SK-N-SH (cell line): ENCODE measurements at regions not wholly inside any gene's neighbourhood (a gene's known extent, or its start where the extent isn't known, plus 50 kb on each side); places are given as distances from the start of the nearest gene placed in this dataset.

Experiments used
- CTCF ChIA-PET: fragments of 300-600, 350-600 bp; formaldehyde crosslinking; extraction: SDS; loops from one replicate; lab custom pipeline; 2021; lab: Yijun Ruan, JAX
- POLR2A ChIA-PET: fragments of 350-600 bp; sonication (Branson Sonifier 250); formaldehyde crosslinking; extraction: SDS; loops from one replicate; lab custom pipeline; 2020; ENCODE audit warnings: antibody characterized with exemption, inconsistent platforms; lab: Yijun Ruan, JAX
- DNase-seq: peaks from one replicate; pipeline ENCODE4 v3.0.0; 2012
- H2AFZ ChIP-seq: fragments of 200-600 bp; sonication (generic); 2 replicates; pipeline ENCODE4 v1.8.1; 2016; ENCODE audit warnings: antibody characterized with exemption, mild to moderate bottlenecking, low read depth
- H3F3A ChIP-seq: fragments of 200-600 bp; sonication (generic); replicated peaks from 2 replicates; pipeline ENCODE3; 2016; ENCODE audit warnings: antibody characterized with exemption, mild to moderate bottlenecking; ENCODE audit not compliant: insufficient read depth
- H3K27ac ChIP-seq, 2 experiments: fragments of 200-500 bp in 1 of 2; fragments of 200-600 bp in 1 of 2; sonication (Bioruptor generic) in 1 of 2; sonication (generic), shearing (Covaris generic) in 1 of 2; 2 replicates each; pipeline versions ENCODE4 v1.5.1 to v1.6.1; 2014 to 2016; ENCODE audit warnings: low read depth in 2 of 2, inconsistent platforms in 1 of 2, low read length in 1 of 2, mild to moderate bottlenecking in 1 of 2, mixed read lengths in 1 of 2
- H3K27me3 ChIP-seq: fragments of 200-600 bp; sonication (generic), shearing (Covaris generic); 2 replicates; pipeline ENCODE4 v1.6.1; 2016; ENCODE audit warnings: mixed run types; ENCODE audit not compliant: insufficient read depth
- H3K36me3 ChIP-seq, 2 experiments: fragments of 200-500 bp in 1 of 2; fragments of 200-600 bp in 1 of 2; sonication (Bioruptor generic) in 1 of 2; sonication (generic) in 1 of 2; replicated peaks in 1 of 2; 2 replicates each; pipeline versions ENCODE3 to v1.5.1; 2014 to 2016; ENCODE audit warnings: low read length in 1 of 2, mild to moderate bottlenecking in 1 of 2; ENCODE audit not compliant: insufficient read depth in 2 of 2, control insufficient read depth in 1 of 2
- H3K4me1 ChIP-seq, 2 experiments: fragments of 200-500 bp in 1 of 2; fragments of 200-600 bp in 1 of 2; sonication (Bioruptor generic) in 1 of 2; sonication (generic), shearing (Covaris generic) in 1 of 2; 2 replicates each; pipeline versions ENCODE4 v1.5.1 to v1.6.1; 2014 to 2016; ENCODE audit warnings: low read depth in 1 of 2, low read length in 1 of 2, mixed run types in 1 of 2; ENCODE audit not compliant: insufficient read depth in 2 of 2, control insufficient read depth in 1 of 2
- H3K4me2 ChIP-seq: fragments of 200-600 bp; sonication (generic), shearing (Covaris generic); 2 replicates; pipeline ENCODE4 v1.6.1; 2017; ENCODE audit warnings: mixed run types
- H3K4me3 ChIP-seq, 2 experiments: fragments of 200-500 bp in 1 of 2; fragments of 200-600 bp in 1 of 2; sonication (Bioruptor generic) in 1 of 2; sonication (generic), shearing (Covaris generic) in 1 of 2; 2 replicates each; pipeline versions ENCODE4 v1.5.1 to v1.8.1; 2014 to 2016; ENCODE audit warnings: low read depth in 2 of 2, inconsistent platforms in 1 of 2, low read length in 1 of 2, mild to moderate bottlenecking in 1 of 2, mixed read lengths in 1 of 2, moderate library complexity in 1 of 2
- H3K79me2 ChIP-seq: fragments of 200-600 bp; sonication (generic); 2 replicates; pipeline ENCODE4 v1.8.1; 2017; ENCODE audit warnings: mild to moderate bottlenecking; ENCODE audit not compliant: insufficient read depth
- H3K9ac ChIP-seq: fragments of 200-600 bp; sonication (generic); 2 replicates; pipeline ENCODE4 v1.6.1; 2017; ENCODE audit warnings: mixed run types
- H3K9me2 ChIP-seq: fragments of 200-600 bp; sonication (generic); 2 replicates; pipeline ENCODE4 v1.6.1; 2017; ENCODE audit warnings: mixed run types
- H3K9me3 ChIP-seq: fragments of 200-600 bp; sonication (generic); 2 replicates; pipeline ENCODE4 v1.6.1; 2017; ENCODE audit warnings: mixed run types, mild to moderate bottlenecking, moderate library complexity
- H4K20me1 ChIP-seq: fragments of 200-600 bp; sonication (generic); 2 replicates; pipeline ENCODE4 v1.6.1; 2017; ENCODE audit warnings: mild to moderate bottlenecking, mixed run types; ENCODE audit not compliant: insufficient read depth
- CHD2 ChIP-seq: fragments of 150-350 bp; IDR thresholded peaks from 2 replicates; pipeline ENCODE4 v1.6.1; 2018; ENCODE audit warnings: low read length; ENCODE audit not compliant: partially characterized antibody
- CTCF ChIP-seq: fragments of 200-600 bp; sonication (generic); IDR thresholded peaks from 2 replicates; pipeline ENCODE4 v1.6.1; 2017; ENCODE audit warnings: antibody characterized with exemption, mild to moderate bottlenecking, moderate library complexity
- ELF1 ChIP-seq: IDR thresholded peaks from 2 replicates; pipeline ENCODE4 v1.4.0; 2012
- EZH2phosphoT487 ChIP-seq: fragments of 200-600 bp; sonication (generic); IDR thresholded peaks from 2 replicates; pipeline ENCODE4 v1.6.1; 2017; ENCODE audit warnings: low read depth, mixed run types, mild to moderate bottlenecking, antibody characterized with exemption, moderate library complexity, borderline replicate concordance
- FOSL2 ChIP-seq: IDR thresholded peaks from 2 replicates; pipeline ENCODE4 v1.4.0; 2012; ENCODE audit warnings: low read depth, mild to moderate bottlenecking, moderate library complexity, borderline replicate concordance
- FOXM1 ChIP-seq: IDR thresholded peaks from 2 replicates; pipeline ENCODE4 v1.4.0; 2012; ENCODE audit warnings: low read depth, mild to moderate bottlenecking
- JUND ChIP-seq: IDR thresholded peaks from 2 replicates; pipeline ENCODE4 v1.4.0; 2012
- MAX ChIP-seq: IDR thresholded peaks from 2 replicates; pipeline ENCODE4 v1.4.0; 2012; ENCODE audit warnings: low read depth
- MEF2A ChIP-seq: IDR thresholded peaks from 2 replicates; pipeline ENCODE4 v1.4.0; 2012; ENCODE audit warnings: low read depth, borderline replicate concordance
- NRF1 ChIP-seq: IDR thresholded peaks from 2 replicates; pipeline ENCODE4 v1.6.1; 2012; ENCODE audit warnings: low read depth, mild to moderate bottlenecking, low read length
- RAD21 ChIP-seq: IDR thresholded peaks from 2 replicates; pipeline ENCODE4 v1.6.1; 2012; ENCODE audit warnings: mild to moderate bottlenecking, low read length
- RCOR1 ChIP-seq: fragments of 150-350 bp; IDR thresholded peaks from 2 replicates; pipeline ENCODE4 v1.6.1; 2017; ENCODE audit warnings: antibody characterized with exemption, low read length
- RFX5 ChIP-seq: IDR thresholded peaks from 2 replicates; pipeline ENCODE4 v1.6.1; 2012; ENCODE audit warnings: mild to moderate bottlenecking, improper control_type of control experiment, low read length
- RXRA ChIP-seq: IDR thresholded peaks from 2 replicates; pipeline ENCODE4 v1.4.0; 2012; ENCODE audit warnings: low read depth, mild to moderate bottlenecking, borderline replicate concordance
- SIN3A ChIP-seq: IDR thresholded peaks from 2 replicates; pipeline ENCODE4 v1.6.1; 2012; ENCODE audit warnings: low read depth, mild to moderate bottlenecking, low read length, moderate library complexity, borderline replicate concordance
- USF1 ChIP-seq: IDR thresholded peaks from 2 replicates; pipeline ENCODE4 v1.4.0; 2012; ENCODE audit warnings: low read depth, borderline replicate concordance
- YY1 ChIP-seq: IDR thresholded peaks from 2 replicates; pipeline ENCODE4 v1.4.0; 2012; ENCODE audit warnings: low read depth, mild to moderate bottlenecking
- WGBS: methylation state at CpG from one replicate; pipeline ENCODE4 v1.1.6; 2017; ENCODE audit warnings: low lambda C conversion rate; 5-methylcytosine and 5-hydroxymethylcytosine counted together
- TF ChIP-seq, protein P1 (sequence below): IDR thresholded peaks from 2 replicates; pipeline ENCODE4; 2012
- TF ChIP-seq, protein P2 (sequence below): IDR thresholded peaks from 2 replicates; pipeline ENCODE4 v1.6.1; 2012; ENCODE audit warnings: mild to moderate bottlenecking, low read depth, low read length, moderate library complexity

DNA sequence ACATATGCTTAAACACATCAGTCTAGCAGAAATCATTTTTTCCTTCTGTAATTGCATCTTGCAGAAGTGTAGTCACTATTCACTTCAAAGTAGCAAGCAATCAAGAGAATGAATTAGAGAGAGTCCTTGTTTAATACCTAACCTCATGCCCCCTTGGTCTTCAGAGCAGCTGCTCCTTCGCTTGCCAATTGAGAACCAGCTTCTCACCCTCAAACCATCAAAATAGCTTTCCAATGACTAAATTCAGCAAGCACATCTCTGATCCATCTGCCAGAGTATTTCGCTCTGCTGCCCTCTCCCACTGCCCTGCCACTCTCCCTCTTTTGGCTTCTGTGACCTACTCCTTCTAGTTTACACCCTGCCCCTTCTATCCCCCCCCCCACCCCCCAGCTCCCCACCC lies 120.7 kb upstream of the AGAP1 start:
- no peak overlapping the region for H3K4me3 ChIP-seq
- no peaks in the 10 kb centered on the region for H3K4me1 ChIP-seq
- no peaks in the 10 kb centered on the region for H4K20me1 ChIP-seq
- H3K9me3 ChIP-seq = no peaks in the 10 kb centered on the region
- H3K27me3 ChIP-seq = peaks cover 4% of the 10 kb centered on the region; the same call in 1 of the 2 replicates
- 39% methylated on average over 2 of the region's 2 CpGs for WGBS
- DNase-seq = no peak
- POLR2A ChIA-PET = no interaction called here
- TF ChIP-seq MAX (no peak), YY1 (no peak), NRF1 (no peak), RAD21 (no peak), MEF2A (no peak), CHD2 (no peak), RXRA (no peak), JUND (no peak), RCOR1 (no peak), EZH2phosphoT487 (no peak), RFX5 (no peak)
- TF ChIP-seq, protein P1, sequence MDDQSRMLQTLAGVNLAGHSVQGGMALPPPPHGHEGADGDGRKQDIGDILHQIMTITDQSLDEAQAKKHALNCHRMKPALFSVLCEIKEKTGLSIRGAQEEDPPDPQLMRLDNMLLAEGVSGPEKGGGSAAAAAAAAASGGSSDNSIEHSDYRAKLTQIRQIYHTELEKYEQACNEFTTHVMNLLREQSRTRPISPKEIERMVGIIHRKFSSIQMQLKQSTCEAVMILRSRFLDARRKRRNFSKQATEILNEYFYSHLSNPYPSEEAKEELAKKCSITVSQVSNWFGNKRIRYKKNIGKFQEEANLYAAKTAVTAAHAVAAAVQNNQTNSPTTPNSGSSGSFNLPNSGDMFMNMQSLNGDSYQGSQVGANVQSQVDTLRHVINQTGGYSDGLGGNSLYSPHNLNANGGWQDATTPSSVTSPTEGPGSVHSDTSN = no peak
- TF ChIP-seq, protein P2, sequence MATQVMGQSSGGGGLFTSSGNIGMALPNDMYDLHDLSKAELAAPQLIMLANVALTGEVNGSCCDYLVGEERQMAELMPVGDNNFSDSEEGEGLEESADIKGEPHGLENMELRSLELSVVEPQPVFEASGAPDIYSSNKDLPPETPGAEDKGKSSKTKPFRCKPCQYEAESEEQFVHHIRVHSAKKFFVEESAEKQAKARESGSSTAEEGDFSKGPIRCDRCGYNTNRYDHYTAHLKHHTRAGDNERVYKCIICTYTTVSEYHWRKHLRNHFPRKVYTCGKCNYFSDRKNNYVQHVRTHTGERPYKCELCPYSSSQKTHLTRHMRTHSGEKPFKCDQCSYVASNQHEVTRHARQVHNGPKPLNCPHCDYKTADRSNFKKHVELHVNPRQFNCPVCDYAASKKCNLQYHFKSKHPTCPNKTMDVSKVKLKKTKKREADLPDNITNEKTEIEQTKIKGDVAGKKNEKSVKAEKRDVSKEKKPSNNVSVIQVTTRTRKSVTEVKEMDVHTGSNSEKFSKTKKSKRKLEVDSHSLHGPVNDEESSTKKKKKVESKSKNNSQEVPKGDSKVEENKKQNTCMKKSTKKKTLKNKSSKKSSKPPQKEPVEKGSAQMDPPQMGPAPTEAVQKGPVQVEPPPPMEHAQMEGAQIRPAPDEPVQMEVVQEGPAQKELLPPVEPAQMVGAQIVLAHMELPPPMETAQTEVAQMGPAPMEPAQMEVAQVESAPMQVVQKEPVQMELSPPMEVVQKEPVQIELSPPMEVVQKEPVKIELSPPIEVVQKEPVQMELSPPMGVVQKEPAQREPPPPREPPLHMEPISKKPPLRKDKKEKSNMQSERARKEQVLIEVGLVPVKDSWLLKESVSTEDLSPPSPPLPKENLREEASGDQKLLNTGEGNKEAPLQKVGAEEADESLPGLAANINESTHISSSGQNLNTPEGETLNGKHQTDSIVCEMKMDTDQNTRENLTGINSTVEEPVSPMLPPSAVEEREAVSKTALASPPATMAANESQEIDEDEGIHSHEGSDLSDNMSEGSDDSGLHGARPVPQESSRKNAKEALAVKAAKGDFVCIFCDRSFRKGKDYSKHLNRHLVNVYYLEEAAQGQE = no peak
- no peaks in the 10 kb centered on the region for H3K36me3 ChIP-seq
- H3K9ac ChIP-seq = no peak overlapping the region
- no peaks in the 10 kb centered on the region for H3K9me2 ChIP-seq
- H3K79me2 ChIP-seq = no peaks in the 10 kb centered on the region
- H3F3A ChIP-seq = no peaks in the 10 kb centered on the region
- no peak overlapping the region for H2AFZ ChIP-seq
- CTCF ChIA-PET = no interaction called here
- no peak overlapping the region for H3K27ac ChIP-seq
- no peak overlapping the region for H3K4me2 ChIP-seq

- CTCF ChIA-PET = no interaction called here
- 40% methylated on average over 4 of the region's 4 CpGs for WGBS
- H3K4me3 ChIP-seq = no peak overlapping the region
Measured at GRCh38 chr2:235377176-235377575, 116.7 kb upstream of the AGAP1 start.

More at GRCh38 chr2:235377176-235377575, 116.7 kb upstream of the AGAP1 start:
- no peak overlapping the region for H3K4me2 ChIP-seq
- DNase-seq = no peak
- no peaks in the 10 kb centered on the region for H3K4me1 ChIP-seq
- H3K27me3 ChIP-seq = 0 out of 2 replicates have a peak, but pooled peaks cover 4% of the 10 kb centered on the region
- no peak overlapping the region for H2AFZ ChIP-seq
- no peaks in the 10 kb centered on the region for H4K20me1 ChIP-seq
- no peaks in the 10 kb centered on the region for H3K79me2 ChIP-seq
- H3K36me3 ChIP-seq = no peaks in the 10 kb centered on the region
- no peak overlapping the region for H3K9ac ChIP-seq
- no peaks in the 10 kb centered on the region for H3F3A ChIP-seq
- H3K9me2 ChIP-seq = no peaks in the 10 kb centered on the region
- no peak for TF ChIP-seq USF1
- no peak for TF ChIP-seq FOSL2
- TF ChIP-seq CTCF = no peak
- TF ChIP-seq ELF1 = no peak
- TF ChIP-seq FOXM1 = no peak
- no peak for TF ChIP-seq SIN3A
- no peaks in the 10 kb centered on the region for H3K9me3 ChIP-seq
- POLR2A ChIA-PET = no interaction called here
- no peak overlapping the region for H3K27ac ChIP-seq
